Ascending aorta (tissue), 2 donors: ENCODE measurements at regions not wholly inside any gene's neighbourhood (a gene's known extent, or its start where the extent isn't known, plus 50 kb on each side); places are given as distances from the start of the nearest gene placed in this dataset.

ENCODE experiments used
- DNase-seq, 2 donors: peaks; one replicate each; pipeline ENCODE4 v3.0.0-alpha.2; 2019; ENCODE audit warnings: low spot score in 2 of 2
- H3K27ac ChIP-seq, 2 donors: fragments of 200-600 bp; sonication (generic); one replicate each; pipeline ENCODE4 v1.5.1; 2016 to 2017; ENCODE audit warnings: mild to moderate bottlenecking in 1 of 2
- H3K27me3 ChIP-seq: fragments of 200-600 bp; sonication (generic); one replicate; pipeline ENCODE4 v1.5.1; 2017
- H3K36me3 ChIP-seq, 2 donors: fragments of 200-600 bp; sonication (generic); one replicate each; pipeline ENCODE4 v1.5.1; 2016
- H3K4me1 ChIP-seq, 2 donors: fragments of 200-600 bp; sonication (generic); one replicate each; pipeline ENCODE4 v1.5.1; 2016 to 2017; ENCODE audit warnings: mild to moderate bottlenecking in 1 of 2
- H3K4me3 ChIP-seq, 2 donors: fragments of 200-600 bp; sonication (generic); one replicate each; pipeline ENCODE4 v1.5.1; 2016 to 2017; ENCODE audit warnings: mild to moderate bottlenecking in 1 of 2
- H3K9me3 ChIP-seq, 2 donors: fragments of 200-600 bp; sonication (generic); one replicate each; pipeline ENCODE4 v1.5.1; 2016
- CTCF ChIP-seq, 3 experiments: fragments of 200-600 bp in 2 of 3; fragments of 450-650 bp in 1 of 3; sonication (generic) in 2 of 3; IDR thresholded peaks; one replicate each; pipeline ENCODE4 v1.5.1; 2016 to 2019; ENCODE audit warnings: antibody characterized with exemption in 3 of 3, mild to moderate bottlenecking in 1 of 3, moderate library complexity in 1 of 3
- intact Hi-C: fragments of 100-400 bp; cut with DNase I; formaldehyde crosslinking; loops from one replicate; pipeline ENCODE4 v1.15.1; 2023

- no peak overlapping the region for H3K27ac ChIP-seq
- peaks cover 0 to 3% of the 10 kb centered on the region in 2 donors for H3K9me3 ChIP-seq
- H3K4me3 ChIP-seq, result no peak overlapping the region
- TF ChIP-seq CTCF (IDR thresholded peaks at IDR 0.05), result no peak
- no peaks in the 10 kb centered on the region for H3K4me1 ChIP-seq
- H3K27me3 ChIP-seq, result no peaks in the 10 kb centered on the region
- intact Hi-C loops, result no loop called here
- no peak for DNase-seq
- H3K36me3 ChIP-seq, result no peaks in the 10 kb centered on the region
Measured at GRCh38 chr15:26477044-26477443, 295.8 kb downstream of the GABRB3 start.

- no peak overlapping the region for H3K27ac ChIP-seq
- no peaks in the 10 kb centered on the region for H3K36me3 ChIP-seq
- no peak for TF ChIP-seq CTCF (IDR thresholded peaks at IDR 0.05)
- intact Hi-C loops, result no loop called here
- H3K27me3 ChIP-seq, result no peaks in the 10 kb centered on the region
- DNase-seq, result no peak
- H3K4me3 ChIP-seq, result no peak overlapping the region
- peaks cover 0 to 3% of the 10 kb centered on the region in 2 donors for H3K9me3 ChIP-seq
- no peaks in the 10 kb centered on the region for H3K4me1 ChIP-seq
Measured at GRCh38 chr15:26475554-26475953, 297.3 kb downstream of the GABRB3 start.

- DNase-seq, result no peak
- peaks cover 0 to 3% of the 10 kb centered on the region in 2 donors for H3K9me3 ChIP-seq
- no peaks in the 10 kb centered on the region for H3K27me3 ChIP-seq
- no peaks in the 10 kb centered on the region for H3K36me3 ChIP-seq
- intact Hi-C loops, result no loop called here
- no peaks in the 10 kb centered on the region for H3K4me1 ChIP-seq
- no peak overlapping the region for H3K4me3 ChIP-seq
- TF ChIP-seq CTCF (IDR thresholded peaks at IDR 0.05), result no peak
- no peak overlapping the region for H3K27ac ChIP-seq
Measured at GRCh38 chr15:26472661-26473060, 300.2 kb downstream of the GABRB3 start.

- Histone ChIP-seq H3K27ac (no peak overlapping the region), H3K4me1 (no peaks in the 10 kb centered on the region), H3K27me3 (no peaks in the 10 kb centered on the region), H3K9me3 (peaks cover 0 to 7% of the 10 kb centered on the region in 2 donors), H3K4me3 (no peak overlapping the region), H3K36me3 (no peaks in the 10 kb centered on the region)
- DNase-seq, result no peak
- intact Hi-C loops, result no loop called here
- no peak for TF ChIP-seq CTCF (IDR thresholded peaks at IDR 0.05)
Measured at GRCh38 chr15:26461847-26462608, 310.8 kb downstream of the GABRB3 start.

GRCh38 chr15:26460165-26460564 lies 312.7 kb downstream of the GABRB3 start:
- intact Hi-C loops, result no loop called here
- H3K4me1 ChIP-seq, result no peaks in the 10 kb centered on the region

More at GRCh38 chr15:26460165-26460564, 312.7 kb downstream of the GABRB3 start:
- TF ChIP-seq CTCF (IDR thresholded peaks at IDR 0.05), result no peak
- no peaks in the 10 kb centered on the region for H3K36me3 ChIP-seq
- DNase-seq, result no peak
- no peak overlapping the region for H3K27ac ChIP-seq
- peaks cover 0 to 6% of the 10 kb centered on the region in 2 donors for H3K9me3 ChIP-seq
- H3K27me3 ChIP-seq, result no peaks in the 10 kb centered on the region
- no peak overlapping the region for H3K4me3 ChIP-seq
